Islet precursor cell (in vitro differentiated cells): ENCODE measurements at regions not wholly inside any gene's neighbourhood (a gene's known extent, or its start where the extent isn't known, plus 50 kb on each side); places are given as distances from the start of the nearest gene placed in this dataset.
A peak's percentile ranks its signal among the peaks of the same experiment; 100 is the strongest.

Source experiments
- DNase-seq: peaks from one replicate; pipeline ENCODE4 v3.0.0-alpha.2; 2018

GRCh38 chr7:49386792-49387191 lies 386.6 kb upstream of the VWC2 start:
- DNase-seq = no peak

GRCh38 chr7:49389871-49390479 lies 383.5 kb upstream of the VWC2 start:
- no peak for DNase-seq

GRCh38 chr7:49396229-49396628 lies 377.2 kb upstream of the VWC2 start:
- DNase-seq = no peak

DNA sequence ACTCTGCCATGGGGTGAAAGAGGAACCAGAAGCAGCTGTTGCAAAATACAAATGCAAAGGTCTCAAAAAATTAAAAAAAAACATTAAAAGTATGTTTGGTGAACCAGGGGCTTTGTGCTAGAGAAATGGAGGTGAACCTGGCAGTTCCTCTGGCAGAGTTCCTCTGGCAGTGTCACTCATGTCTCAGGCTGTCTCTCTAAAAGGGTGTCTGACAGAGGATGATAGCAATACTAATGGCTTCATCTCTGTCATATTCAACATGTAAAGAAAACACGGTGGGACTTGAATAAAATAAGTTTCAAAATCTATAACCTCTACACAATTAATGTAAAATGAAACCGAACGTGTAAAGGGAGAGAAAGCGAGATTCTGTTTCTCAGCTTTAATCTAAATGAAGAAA lies 375.7 kb upstream of the VWC2 start:
- no peak for DNase-seq

GRCh38 chr7:49398236-49398635 lies 375.2 kb upstream of the VWC2 start:
- DNase-seq = no peak

DNA sequence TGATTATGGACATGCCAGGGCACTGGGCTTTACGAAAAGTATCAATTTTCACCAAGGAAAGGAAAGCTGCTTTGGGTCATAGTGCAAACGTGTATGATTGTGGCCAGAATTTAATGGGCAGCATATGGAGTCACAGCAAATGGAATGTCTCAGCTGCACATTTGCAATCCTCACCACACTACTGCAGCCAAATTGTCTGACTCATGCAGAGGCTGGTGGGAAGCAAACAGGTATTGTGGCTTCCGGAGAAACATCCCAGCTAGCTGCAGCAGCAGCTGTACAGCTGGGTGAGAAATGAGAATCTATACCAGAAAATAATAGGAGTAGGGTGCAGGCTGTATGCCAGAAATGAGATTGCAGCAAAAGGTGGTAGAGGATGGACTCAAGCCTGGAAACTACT lies 374.7 kb upstream of the VWC2 start:
- peak; percentile 85 for DNase-seq

DNA sequence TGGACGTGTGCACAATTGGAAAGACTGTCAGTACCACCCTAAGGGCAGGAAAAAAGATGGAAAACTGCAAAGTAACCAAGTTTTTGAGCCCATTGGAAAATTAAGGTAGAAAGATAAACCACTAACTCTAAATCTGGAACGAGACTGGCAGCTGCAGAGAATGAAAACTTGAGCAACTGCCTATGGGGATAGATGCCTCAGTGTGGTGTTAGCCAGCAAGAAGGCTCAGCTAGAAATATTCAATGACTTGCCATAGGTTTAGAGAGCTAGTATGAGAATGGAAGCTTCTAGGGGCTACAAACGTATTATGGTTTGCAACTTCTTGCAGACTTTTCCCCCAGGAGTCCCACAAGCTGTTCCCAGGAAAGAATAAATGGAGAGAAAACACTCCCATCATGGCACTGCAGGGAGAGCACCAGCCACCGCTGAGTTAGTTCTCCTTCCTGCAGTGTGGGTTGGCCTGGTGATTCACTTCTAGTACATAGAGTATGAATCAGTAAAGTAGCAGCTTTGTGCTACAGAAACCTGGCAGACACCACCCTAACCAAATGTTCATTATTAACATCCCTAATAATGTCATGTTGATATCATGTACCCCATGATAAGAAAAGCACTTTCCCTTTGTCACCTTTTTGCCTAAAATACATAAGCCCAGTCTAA lies 372.4 kb upstream of the VWC2 start:
- DNase-seq = no peak

- DNase-seq = no peak
These were observed 369.6 kb upstream of the VWC2 start for GRCh38 chr7:49403844-49404243.

- no peak for DNase-seq
These were observed 366.2 kb upstream of the VWC2 start for GRCh38 chr7:49407205-49407604.

DNA sequence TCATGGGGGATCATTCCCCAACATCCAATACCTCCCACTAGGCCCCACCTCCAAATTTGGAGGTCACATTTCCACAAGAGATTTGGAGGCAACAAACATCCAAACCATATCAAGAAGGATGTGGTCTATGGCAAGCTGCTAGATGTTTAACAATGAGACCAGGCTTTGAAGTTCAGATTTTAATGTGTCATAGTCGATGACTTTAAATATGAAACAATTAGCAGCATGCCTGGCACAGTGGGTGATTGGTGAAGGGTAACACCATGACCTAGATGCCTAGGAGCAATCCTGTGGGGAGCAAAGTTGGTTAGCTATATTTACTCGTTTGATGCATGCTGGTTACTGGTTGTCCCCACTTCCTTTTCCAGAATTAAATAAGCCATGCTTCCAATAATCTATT lies 356.4 kb upstream of the VWC2 start:
- DNase-seq = no peak

GRCh38 chr7:49418963-49419362 lies 354.5 kb upstream of the VWC2 start:
- DNase-seq = no peak

GRCh38 chr7:49422564-49422963 lies 350.9 kb upstream of the VWC2 start:
- DNase-seq = no peak

GRCh38 chr7:49424109-49424508 lies 349.3 kb upstream of the VWC2 start:
- no peak for DNase-seq

- no peak for DNase-seq
These were observed 348.1 kb upstream of the VWC2 start for GRCh38 chr7:49425277-49425818.

GRCh38 chr7:49432254-49432653 lies 341.2 kb upstream of the VWC2 start:
- no peak for DNase-seq

DNA sequence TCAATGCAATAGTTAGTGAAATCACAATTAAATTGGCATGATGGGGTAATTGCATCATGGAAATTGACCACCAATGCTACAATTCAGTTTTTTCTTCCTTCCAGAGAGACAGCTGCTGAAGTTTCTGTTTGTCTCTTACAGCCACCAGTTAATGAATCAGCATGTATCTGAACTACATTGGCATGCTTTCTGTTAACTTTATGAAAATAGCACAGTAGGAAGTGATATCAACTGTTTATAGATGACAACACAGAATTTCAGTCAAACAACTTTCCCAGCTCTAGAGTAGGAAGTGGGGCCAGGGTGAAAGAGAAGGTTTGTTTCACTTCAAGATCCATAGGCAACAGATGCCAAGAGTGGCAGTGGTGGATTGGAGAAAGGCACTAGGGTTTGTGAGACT lies 339.6 kb upstream of the VWC2 start:
- no peak for DNase-seq

DNA sequence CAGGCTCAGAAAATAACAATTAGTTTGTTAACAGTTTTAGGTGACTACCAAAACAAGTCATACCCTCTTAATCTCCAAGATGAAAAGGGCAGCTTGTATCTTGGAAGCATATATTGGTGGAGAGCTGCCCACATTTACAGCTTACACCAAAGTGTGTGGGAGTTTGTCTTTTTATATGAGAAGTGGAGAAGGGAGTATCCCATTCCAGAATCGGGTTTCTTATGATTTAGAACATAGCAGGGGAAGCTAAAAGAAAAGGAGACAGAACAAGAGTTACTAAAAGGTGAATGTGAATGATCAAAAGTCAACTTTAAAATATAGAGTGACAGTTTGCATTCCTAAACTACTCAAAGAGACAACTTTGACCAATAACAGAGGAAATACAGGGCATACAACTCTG lies 338.6 kb upstream of the VWC2 start:
- no peak for DNase-seq

DNA sequence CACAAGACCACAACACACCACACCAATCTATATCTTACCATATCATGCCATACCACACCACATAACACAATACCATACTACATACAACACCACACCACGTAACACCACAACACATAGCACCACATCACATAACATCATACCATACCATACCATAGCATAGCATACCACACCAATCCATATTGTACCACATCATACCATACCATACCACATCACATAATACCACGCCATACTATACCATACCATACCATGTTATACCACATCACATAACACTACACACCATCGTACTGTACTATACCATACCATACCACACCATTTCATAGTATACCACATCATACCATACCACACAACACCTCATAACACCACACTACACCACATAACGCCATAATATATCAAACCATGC lies 335.2 kb upstream of the VWC2 start:
- no peak for DNase-seq

DNA sequence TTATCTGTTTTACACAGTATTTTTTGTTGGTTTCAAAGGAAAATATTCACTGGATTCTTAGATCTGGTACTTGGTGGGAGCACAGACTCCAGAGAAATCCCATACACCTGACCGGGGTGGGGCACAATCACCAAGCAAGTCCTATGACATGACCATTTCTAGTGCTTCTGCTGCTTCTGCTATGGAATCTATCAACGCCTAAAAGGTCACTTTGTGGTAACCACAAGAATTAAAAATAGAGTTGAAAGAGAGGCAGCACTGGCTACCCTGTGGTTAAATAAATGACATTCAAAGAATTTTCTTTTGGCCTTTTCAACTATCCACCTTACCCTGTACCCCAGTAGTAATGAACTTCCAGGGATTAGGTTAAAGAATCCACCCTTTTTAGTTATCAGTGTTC lies 329.9 kb upstream of the VWC2 start:
- DNase-seq = no peak

DNA sequence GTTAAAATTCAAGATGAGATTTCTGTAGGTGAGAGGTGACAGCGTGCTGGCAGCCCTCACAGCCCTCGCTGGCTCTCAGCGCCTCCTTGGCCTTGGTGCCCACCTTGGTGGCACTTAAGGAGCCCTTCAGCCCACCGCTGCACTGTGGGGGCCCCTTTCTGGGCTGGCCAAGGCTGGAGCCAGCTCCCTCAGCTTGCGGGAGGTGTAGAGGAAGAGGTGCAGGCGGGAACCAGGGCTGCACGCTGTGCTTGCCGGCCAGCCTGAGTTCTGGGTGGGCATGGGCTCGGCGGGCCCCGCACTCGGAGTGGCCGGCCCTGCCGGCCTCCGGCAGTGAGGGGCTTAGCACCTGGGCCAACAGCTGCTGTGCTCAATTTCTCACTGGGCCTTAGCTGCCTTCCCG lies 320.0 kb upstream of the VWC2 start:
- no peak for DNase-seq

GRCh38 chr7:49479441-49479840 lies 294.0 kb upstream of the VWC2 start:
- DNase-seq = no peak

GRCh38 chr7:49479936-49480544 lies 293.4 kb upstream of the VWC2 start:
- no peak for DNase-seq

GRCh38 chr7:49481075-49481474 lies 292.4 kb upstream of the VWC2 start:
- DNase-seq = no peak

DNA sequence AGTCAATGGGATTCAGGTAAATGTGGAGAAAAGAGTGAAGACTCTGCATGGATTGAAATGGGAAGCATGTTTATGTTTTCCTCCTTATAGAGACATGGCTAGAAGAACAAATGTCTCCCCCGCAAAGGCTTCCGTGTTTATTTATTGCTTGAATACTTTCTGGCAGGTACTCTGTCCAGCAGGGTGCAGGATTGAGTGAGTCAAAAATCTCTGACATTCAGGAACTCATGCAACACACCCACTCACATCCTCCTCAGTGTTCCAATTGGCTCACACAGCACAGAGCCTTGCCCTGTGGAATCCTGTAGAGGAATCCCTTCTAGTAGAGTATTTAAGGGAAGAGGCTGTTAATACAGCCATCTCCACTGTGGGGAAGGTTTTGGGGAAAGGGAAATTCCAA lies 290.3 kb upstream of the VWC2 start:
- peak; percentile 61 for DNase-seq
